GM12872 (cell line): ENCODE measurements at regions not wholly inside any gene's neighbourhood (a gene's known extent, or its start where the extent isn't known, plus 50 kb on each side); places are given as distances from the start of the nearest gene placed in this dataset.

Source experiments
- TF ChIP-seq, protein P1 (sequence below): IDR thresholded peaks from 3 replicates; pipeline ENCODE4 v1.5.1; 2011; ENCODE audit warnings: low read depth, mild to moderate bottlenecking, low read length, moderate library complexity; ENCODE audit not compliant: insufficient read depth

DNA sequence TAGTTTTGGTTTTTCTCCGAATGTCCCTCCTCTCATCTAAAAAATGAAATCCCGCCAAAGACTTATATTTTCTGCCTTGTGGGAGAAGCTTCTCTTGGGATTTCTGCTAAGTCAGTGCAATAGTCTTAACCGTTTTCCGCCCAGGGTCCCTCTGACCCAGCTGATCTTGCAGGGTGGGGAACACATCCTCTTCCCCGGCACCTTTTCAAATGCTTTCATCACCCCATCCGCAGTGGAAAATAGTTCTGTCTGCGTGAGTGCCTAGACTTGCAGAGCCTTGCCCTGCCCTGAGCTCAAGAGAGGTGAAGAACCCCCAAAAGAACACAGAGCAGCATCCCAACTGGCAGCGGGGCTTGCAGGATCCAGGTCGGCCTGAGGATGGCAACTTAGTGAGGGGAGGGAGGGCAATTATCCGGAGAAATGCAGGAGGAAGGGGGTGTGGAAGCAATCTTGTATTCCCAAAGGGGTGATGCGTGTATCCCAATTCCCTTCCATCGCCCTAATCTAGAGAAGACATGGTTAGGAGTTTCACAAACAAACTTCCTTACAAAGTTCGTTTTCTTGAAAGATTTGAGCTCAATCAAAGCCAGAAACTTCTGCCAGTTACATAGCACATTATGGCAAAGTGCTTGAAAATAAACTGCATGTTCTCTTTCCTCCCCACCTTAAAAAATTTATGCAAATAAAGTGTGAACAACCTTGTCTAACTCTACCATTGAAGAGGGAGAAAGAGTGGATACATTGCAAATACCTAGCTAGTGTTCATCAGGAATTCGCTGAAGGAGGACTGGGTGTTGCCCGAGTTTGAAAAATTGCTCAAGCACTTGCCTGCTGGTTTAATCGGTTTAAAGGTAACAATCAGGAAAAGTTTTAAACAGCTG, 79.9 kb downstream of the NR2F2 start:
- TF ChIP-seq, protein P1, sequence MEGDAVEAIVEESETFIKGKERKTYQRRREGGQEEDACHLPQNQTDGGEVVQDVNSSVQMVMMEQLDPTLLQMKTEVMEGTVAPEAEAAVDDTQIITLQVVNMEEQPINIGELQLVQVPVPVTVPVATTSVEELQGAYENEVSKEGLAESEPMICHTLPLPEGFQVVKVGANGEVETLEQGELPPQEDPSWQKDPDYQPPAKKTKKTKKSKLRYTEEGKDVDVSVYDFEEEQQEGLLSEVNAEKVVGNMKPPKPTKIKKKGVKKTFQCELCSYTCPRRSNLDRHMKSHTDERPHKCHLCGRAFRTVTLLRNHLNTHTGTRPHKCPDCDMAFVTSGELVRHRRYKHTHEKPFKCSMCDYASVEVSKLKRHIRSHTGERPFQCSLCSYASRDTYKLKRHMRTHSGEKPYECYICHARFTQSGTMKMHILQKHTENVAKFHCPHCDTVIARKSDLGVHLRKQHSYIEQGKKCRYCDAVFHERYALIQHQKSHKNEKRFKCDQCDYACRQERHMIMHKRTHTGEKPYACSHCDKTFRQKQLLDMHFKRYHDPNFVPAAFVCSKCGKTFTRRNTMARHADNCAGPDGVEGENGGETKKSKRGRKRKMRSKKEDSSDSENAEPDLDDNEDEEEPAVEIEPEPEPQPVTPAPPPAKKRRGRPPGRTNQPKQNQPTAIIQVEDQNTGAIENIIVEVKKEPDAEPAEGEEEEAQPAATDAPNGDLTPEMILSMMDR = no peak

DNA sequence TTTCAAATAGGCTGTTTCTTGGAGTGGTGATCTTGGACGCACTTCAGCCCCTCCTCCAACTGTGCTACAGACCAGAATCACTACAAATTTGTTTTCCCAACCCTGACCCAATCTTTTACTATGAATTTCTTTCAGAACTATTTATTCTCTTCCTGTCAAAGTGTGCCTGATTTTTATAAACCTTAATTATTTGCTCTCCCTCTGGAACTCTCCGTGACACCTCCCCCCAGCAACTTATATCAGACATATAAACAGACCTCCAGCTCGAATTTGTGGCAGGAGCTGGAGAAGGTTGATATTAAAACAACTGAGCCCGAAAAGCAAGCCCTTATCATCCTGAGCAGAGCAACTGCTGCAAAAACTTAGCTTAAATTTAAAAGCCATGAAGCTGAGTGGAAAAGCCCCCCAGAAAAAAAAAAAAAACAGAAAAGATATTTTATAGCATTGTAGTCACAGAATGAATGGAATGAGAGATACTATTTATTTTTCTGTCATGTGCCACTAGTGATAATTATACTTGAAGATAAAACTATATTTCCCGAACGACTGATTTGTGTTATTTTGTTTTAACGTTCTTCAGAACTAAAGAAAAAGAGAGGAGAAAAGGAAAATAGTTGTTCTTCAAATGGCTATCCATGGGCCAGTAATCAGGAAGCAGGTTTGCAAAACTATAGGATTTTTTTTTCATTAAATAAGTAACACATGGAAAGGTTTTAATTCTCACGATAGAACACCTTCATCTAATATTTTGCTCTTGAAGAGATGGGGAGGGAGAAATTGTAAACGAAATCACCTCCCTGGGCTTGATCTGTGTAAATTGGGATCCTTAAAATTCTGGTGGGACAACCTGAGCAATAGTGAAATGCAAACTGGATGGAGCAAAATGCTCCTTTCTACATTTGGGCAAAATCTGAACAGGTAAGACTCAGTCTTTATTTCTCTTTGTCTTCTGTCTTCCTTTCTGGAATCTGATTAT, 80.8 kb downstream of the NR2F2 start:
- TF ChIP-seq, protein P1 = no peak

DNA sequence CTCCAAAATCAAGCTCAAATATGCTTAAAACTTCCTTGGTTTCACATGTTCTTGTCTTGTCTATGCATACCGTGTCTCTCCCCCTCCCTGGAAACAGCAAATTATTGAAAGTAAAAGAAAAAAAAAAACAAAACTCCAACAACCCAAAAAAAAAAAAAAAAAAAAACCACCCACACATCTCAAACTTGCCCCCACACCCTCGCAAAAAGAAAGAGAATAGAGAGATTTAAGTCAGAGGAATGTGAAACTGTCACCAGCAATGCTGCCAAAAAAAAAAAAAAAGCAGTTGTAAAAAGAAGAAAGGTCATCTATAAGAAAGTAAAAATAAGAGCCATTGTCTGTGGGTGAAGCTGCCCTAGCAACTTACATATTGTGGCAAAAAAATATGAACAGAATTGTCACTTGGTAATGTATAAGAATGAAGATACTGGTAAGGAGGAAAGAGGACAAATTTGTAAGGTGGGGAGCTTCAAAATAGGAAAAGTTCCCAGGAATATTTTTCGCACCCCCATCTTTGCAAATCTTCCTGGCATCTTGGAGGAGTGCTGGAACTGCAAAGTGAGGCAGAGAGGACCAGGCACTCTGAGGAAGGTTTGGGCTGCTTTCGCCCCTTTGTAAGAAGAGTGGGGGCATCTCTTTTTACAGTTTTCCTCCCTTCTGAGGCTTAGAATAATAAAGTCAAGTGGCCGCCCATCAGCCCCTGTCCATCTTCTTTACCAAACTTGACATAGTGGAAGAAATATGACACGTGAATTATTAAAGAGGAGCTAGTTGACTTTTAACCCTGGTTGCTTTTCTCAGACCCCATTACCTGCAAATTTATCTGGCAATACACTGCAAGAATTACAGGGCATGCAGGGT, 81.8 kb downstream of the NR2F2 start:
- TF ChIP-seq, protein P1 = no peak

DNA sequence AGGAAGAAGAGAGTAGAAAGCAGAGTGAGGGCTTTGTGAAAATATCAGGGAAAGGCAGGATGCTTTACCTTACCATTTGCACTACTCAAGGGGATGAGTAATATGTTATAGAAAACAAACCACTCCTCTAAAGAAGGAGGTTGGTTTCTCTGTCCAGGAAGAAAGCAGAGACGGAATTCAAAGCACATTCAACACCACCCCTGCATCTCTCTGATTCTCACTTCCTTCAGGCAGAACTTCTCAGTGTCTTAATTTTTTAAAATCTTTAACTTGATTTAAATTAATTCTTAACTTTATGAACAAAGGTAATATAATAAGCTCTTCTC, 82.4 kb downstream of the NR2F2 start:
- TF ChIP-seq, protein P1 = no peak

DNA sequence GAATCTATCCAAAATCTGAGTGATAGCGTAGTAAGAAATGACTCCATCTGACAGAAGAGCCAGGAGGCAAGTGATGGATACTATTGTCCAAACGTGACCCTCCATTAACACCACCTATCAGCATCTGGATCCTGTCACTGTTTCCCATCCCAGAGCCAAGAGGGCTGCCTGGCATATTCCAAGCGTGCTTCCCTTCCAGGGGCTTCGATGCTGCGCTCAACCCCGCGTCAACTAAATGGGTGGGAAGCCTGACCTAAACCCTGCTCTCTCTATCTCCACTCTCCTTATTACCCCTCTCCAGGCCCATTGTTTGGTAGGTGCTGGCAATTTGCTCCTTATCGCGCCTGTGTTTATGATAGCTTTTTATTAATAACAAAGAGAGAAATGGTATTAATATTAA, 83.2 kb downstream of the NR2F2 start:
- TF ChIP-seq, protein P1 = no peak

DNA sequence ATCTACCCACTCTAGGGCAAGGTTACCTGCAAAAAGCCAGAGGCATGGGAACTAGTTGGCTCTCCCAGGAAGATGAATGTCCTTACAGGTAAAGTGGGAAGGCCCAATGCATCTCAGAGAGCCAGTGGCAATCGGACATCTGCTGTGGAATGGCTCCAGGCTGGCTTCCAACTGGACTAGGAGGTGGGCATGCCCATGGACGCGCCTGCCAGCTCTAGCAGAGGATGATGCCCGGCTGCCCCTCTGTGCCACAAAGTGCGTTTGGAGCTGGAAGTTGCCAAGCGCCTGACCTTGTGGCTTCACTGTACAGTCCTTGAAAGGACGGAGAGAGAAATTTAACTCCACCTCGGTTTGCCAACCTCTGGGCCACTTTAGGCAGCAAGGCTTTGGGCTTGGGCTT, 84.4 kb downstream of the NR2F2 start:
- TF ChIP-seq, protein P1 = no peak
